Right renal pelvis (tissue), 4 donors: ENCODE measurements at regions not wholly inside any gene's neighbourhood (a gene's known extent, or its start where the extent isn't known, plus 50 kb on each side); places are given as distances from the start of the nearest gene placed in this dataset.
"Not testable (repeated sequence)": the region's sequence is repeated elsewhere in the genome, so short reads cannot be mapped to it uniquely, and the experiment has no call there.

ENCODE experiments used
- DNase-seq, 4 donors: peaks; one replicate each; pipeline ENCODE4 v3.0.0-alpha.2; 2013; ENCODE audit warnings: low read depth in 4 of 4, low spot score in 3 of 4, missing footprints in 1 of 4

GRCh38 chr7:68958571-68958970, 639.7 kb upstream of the AUTS2 start:
- no peak for DNase-seq

- no peak for DNase-seq
Observed at GRCh38 chr7:68963552-68963951, 634.7 kb upstream of the AUTS2 start.

- no peak for DNase-seq
Observed at GRCh38 chr7:68964060-68964459, 634.2 kb upstream of the AUTS2 start.

- no peak for DNase-seq
Observed at GRCh38 chr7:68965351-68965750, 632.9 kb upstream of the AUTS2 start.

- no peak for DNase-seq
Observed at GRCh38 chr7:68967598-68967997, 630.7 kb upstream of the AUTS2 start.

- DNase-seq, result no peak
Observed at GRCh38 chr7:68969571-68969970, 628.7 kb upstream of the AUTS2 start.

- no peak for DNase-seq
Observed at GRCh38 chr7:68971634-68972340, 626.5 kb upstream of the AUTS2 start.

- DNase-seq, result no peak
Observed at GRCh38 chr7:68977385-68978055, 620.8 kb upstream of the AUTS2 start.

GRCh38 chr7:68978710-68979109, 619.6 kb upstream of the AUTS2 start:
- DNase-seq, result no peak

- no peak for DNase-seq
Observed at GRCh38 chr7:68980011-68980410, 618.3 kb upstream of the AUTS2 start.

- DNase-seq, result not testable (repeated sequence)
Observed at GRCh38 chr7:68980432-68980831, 617.8 kb upstream of the AUTS2 start.

GRCh38 chr7:68984306-68984705, 614.0 kb upstream of the AUTS2 start:
- DNase-seq, result no peak

GRCh38 chr7:68994841-68995240, 603.4 kb upstream of the AUTS2 start:
- DNase-seq, result no peak

- DNase-seq, result no peak
Observed at GRCh38 chr7:68998136-68998535, 600.1 kb upstream of the AUTS2 start.

GRCh38 chr7:69002416-69002815, 595.9 kb upstream of the AUTS2 start:
- DNase-seq, result no peak

GRCh38 chr7:69012149-69012548, 586.1 kb upstream of the AUTS2 start:
- DNase-seq, result no peak

GRCh38 chr7:69017208-69017607, 581.1 kb upstream of the AUTS2 start:
- no peak for DNase-seq

- DNase-seq, result no peak
Observed at GRCh38 chr7:69018200-69018599, 580.1 kb upstream of the AUTS2 start.

GRCh38 chr7:69019437-69019836, 578.8 kb upstream of the AUTS2 start:
- no peak for DNase-seq

- no peak for DNase-seq
Observed at GRCh38 chr7:69020536-69020935, 577.7 kb upstream of the AUTS2 start.

- no peak for DNase-seq
Observed at GRCh38 chr7:69025249-69025648, 573.0 kb upstream of the AUTS2 start.

GRCh38 chr7:69032848-69033247, 565.4 kb upstream of the AUTS2 start:
- DNase-seq, result no peak
